Spinal cord (tissue), 9 donors: ENCODE measurements at regions not wholly inside any gene's neighbourhood (a gene's known extent, or its start where the extent isn't known, plus 50 kb on each side); places are given as distances from the start of the nearest gene placed in this dataset.
"Not testable (repeated sequence)": the region's sequence is repeated elsewhere in the genome, so short reads cannot be mapped to it uniquely, and the experiment has no call there.

Experiments used
- DNase-seq, 6 donors: peaks; one replicate each; pipeline versions ENCODE4 v3.0.0 to v3.0.0-alpha.2; 2013 to 2015; ENCODE audit warnings: low spot score in 6 of 6, low read depth in 4 of 6
- H3K27ac ChIP-seq: one replicate; pipeline ENCODE4 v1.5.1; 2013; ENCODE audit warnings: low read depth, low read length, control low read depth
- H3K27me3 ChIP-seq: one replicate; pipeline ENCODE4 v1.6.1; 2013; ENCODE audit warnings: low read length; ENCODE audit not compliant: control insufficient read depth, insufficient read depth
- H3K36me3 ChIP-seq: one replicate; pipeline ENCODE4 v1.6.1; 2013; ENCODE audit warnings: low read length; ENCODE audit not compliant: control insufficient read depth, insufficient read depth
- H3K4me1 ChIP-seq: one replicate; pipeline ENCODE4 v1.6.1; 2013; ENCODE audit warnings: low read length; ENCODE audit not compliant: control insufficient read depth, insufficient read depth
- H3K4me3 ChIP-seq: one replicate; pipeline ENCODE4 v1.5.1; 2013; ENCODE audit warnings: low read depth, low read length, control low read depth
- H3K9me3 ChIP-seq: one replicate; pipeline ENCODE4 v1.6.1; 2013; ENCODE audit warnings: low read length; ENCODE audit not compliant: control insufficient read depth, insufficient read depth
- WGBS: methylation state at CpG from one replicate; pipeline ENCODE4 v1.1.5; 2013; ENCODE audit warnings: missing lambda C conversion rate; ENCODE audit not compliant: insufficient coverage; 5-methylcytosine and 5-hydroxymethylcytosine counted together
- donor health status: healthy.

GRCh38 chr1:78334952-78335351, 155.8 kb upstream of the PTGFR start:
- no peaks in the 10 kb centered on the region for H3K9me3 ChIP-seq
- DNase-seq, result no peak
- 84% methylated on average over 4 of the region's 4 CpGs for WGBS
- H3K4me3 ChIP-seq, result no peak overlapping the region
- no peak overlapping the region for H3K27ac ChIP-seq
- no peaks in the 10 kb centered on the region for H3K4me1 ChIP-seq
- no peaks in the 10 kb centered on the region for H3K27me3 ChIP-seq
- no peaks in the 10 kb centered on the region for H3K36me3 ChIP-seq

- not testable (repeated sequence) for H3K36me3 ChIP-seq, DNase-seq, H3K4me1 ChIP-seq, H3K27ac ChIP-seq, H3K9me3 ChIP-seq, H3K27me3 ChIP-seq, H3K4me3 ChIP-seq
- no CpG with 5 or more reads among the region's 3 CpGs for WGBS
Measured at GRCh38 chr1:78336751-78337150, 154.0 kb upstream of the PTGFR start.

GRCh38 chr1:78339490-78339889, 151.3 kb upstream of the PTGFR start:
- no peak for DNase-seq
- no peak overlapping the region for H3K27ac ChIP-seq
- WGBS, result 100% methylated on average over 1 of the region's 1 CpG

GRCh38 chr1:78340006-78340405, 150.8 kb upstream of the PTGFR start:
- no peak overlapping the region for H3K27ac ChIP-seq
- no peaks in the 10 kb centered on the region for H3K9me3 ChIP-seq
- DNase-seq, result no peak
- H3K4me3 ChIP-seq, result no peak overlapping the region
- H3K36me3 ChIP-seq, result no peaks in the 10 kb centered on the region
- H3K27me3 ChIP-seq, result no peaks in the 10 kb centered on the region
- H3K4me1 ChIP-seq, result no peaks in the 10 kb centered on the region

More at GRCh38 chr1:78339490-78339889, 151.3 kb upstream of the PTGFR start:
- H3K4me1 ChIP-seq, result no peaks in the 10 kb centered on the region
- no peaks in the 10 kb centered on the region for H3K36me3 ChIP-seq
- no peaks in the 10 kb centered on the region for H3K27me3 ChIP-seq
- H3K9me3 ChIP-seq, result no peaks in the 10 kb centered on the region
- H3K4me3 ChIP-seq, result no peak overlapping the region

- Histone ChIP-seq H3K27ac (no peak overlapping the region), H3K4me1 (no peaks in the 10 kb centered on the region), H3K9me3 (no peaks in the 10 kb centered on the region), H3K36me3 (no peaks in the 10 kb centered on the region), H3K4me3 (no peak overlapping the region), H3K27me3 (no peaks in the 10 kb centered on the region)
- DNase-seq, result no peak
Measured at GRCh38 chr1:78348496-78349284, 142.1 kb upstream of the PTGFR start.

- Histone ChIP-seq H3K27me3 (no peaks in the 10 kb centered on the region), H3K36me3 (no peaks in the 10 kb centered on the region), H3K27ac (no peak overlapping the region), H3K9me3 (no peaks in the 10 kb centered on the region), H3K4me1 (no peaks in the 10 kb centered on the region), H3K4me3 (no peak overlapping the region)
- DNase-seq, result peak in 1 of 6 donors; percentile 14
- WGBS, result no CpG with 5 or more reads among the region's 2 CpGs
Measured at GRCh38 chr1:78351551-78352216, 139.1 kb upstream of the PTGFR start.

GRCh38 chr1:78355656-78356055, 135.1 kb upstream of the PTGFR start:
- no peak overlapping the region for H3K27ac ChIP-seq
- no peaks in the 10 kb centered on the region for H3K27me3 ChIP-seq
- H3K4me1 ChIP-seq, result no peaks in the 10 kb centered on the region
- H3K9me3 ChIP-seq, result no peaks in the 10 kb centered on the region
- no peak for DNase-seq
- no peaks in the 10 kb centered on the region for H3K36me3 ChIP-seq
- no CpG with 5 or more reads among the region's 1 CpG for WGBS
- H3K4me3 ChIP-seq, result no peak overlapping the region

- peak in 1 of 6 donors; percentile 6 for DNase-seq
- Histone ChIP-seq H3K9me3 (no peaks in the 10 kb centered on the region), H3K27ac (no peak overlapping the region), H3K4me1 (no peaks in the 10 kb centered on the region), H3K4me3 (no peak overlapping the region), H3K27me3 (no peaks in the 10 kb centered on the region), H3K36me3 (no peaks in the 10 kb centered on the region)
- whole genome bisulfite sequencing, result 100% methylated on average over 1 of the region's 3 CpGs
Measured at GRCh38 chr1:78358165-78358564, 132.6 kb upstream of the PTGFR start.

- H3K9me3 ChIP-seq, result no peaks in the 10 kb centered on the region
- H3K36me3 ChIP-seq, result no peaks in the 10 kb centered on the region
- H3K4me1 ChIP-seq, result no peaks in the 10 kb centered on the region
- H3K27me3 ChIP-seq, result no peaks in the 10 kb centered on the region
- H3K27ac ChIP-seq, result no peak overlapping the region
- H3K4me3 ChIP-seq, result no peak overlapping the region
- DNase-seq, result no peak
Measured at GRCh38 chr1:78359666-78360065, 131.1 kb upstream of the PTGFR start.

- no peaks in the 10 kb centered on the region for H3K9me3 ChIP-seq
- no peaks in the 10 kb centered on the region for H3K27me3 ChIP-seq
- H3K27ac ChIP-seq, result no peak overlapping the region
- no peak for DNase-seq
- H3K4me3 ChIP-seq, result no peak overlapping the region
- H3K36me3 ChIP-seq, result no peaks in the 10 kb centered on the region
- H3K4me1 ChIP-seq, result no peaks in the 10 kb centered on the region
Measured at GRCh38 chr1:78360584-78360983, 130.2 kb upstream of the PTGFR start.
